GM18507 (cell line): ENCODE measurements at regions not wholly inside any gene's neighbourhood (a gene's known extent, or its start where the extent isn't known, plus 50 kb on each side); places are given as distances from the start of the nearest gene placed in this dataset.
A peak's percentile ranks its signal among the peaks of the same experiment; 100 is the strongest.

Source experiments
- DNase-seq: peaks from one replicate; pipeline ENCODE4 v3.0.0; 2011; ENCODE audit warnings: low read depth; ENCODE audit not compliant: insufficient read length; ENCODE audit errors: extremely low spot score
- FAIRE-seq: peaks from 2 replicates; lab custom pipeline; 2011; peaks lifted over from hg19 to GRCh38; lab: Jason Lieb, UNC

DNA sequence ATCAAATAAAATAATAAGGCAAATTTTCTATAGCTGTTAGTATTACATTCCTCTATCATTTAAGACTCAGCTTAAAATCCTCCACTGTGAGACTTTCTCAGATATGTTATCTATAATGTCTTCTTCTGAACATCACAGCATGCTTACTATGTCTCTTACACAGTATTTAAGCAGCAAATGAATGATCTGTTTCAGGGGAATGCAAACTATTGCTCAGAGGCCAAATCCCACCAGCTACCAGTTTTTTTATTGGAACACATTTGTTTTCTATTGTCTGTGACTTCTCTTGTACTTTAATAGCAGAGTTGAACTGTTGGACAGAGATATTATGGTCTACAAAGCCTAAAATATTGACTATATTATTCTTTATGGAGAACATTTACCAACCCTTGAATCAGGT lies 59.6 kb downstream of the C3orf38 start:
- no peak for FAIRE-seq
- DNase-seq: no peak

DNA sequence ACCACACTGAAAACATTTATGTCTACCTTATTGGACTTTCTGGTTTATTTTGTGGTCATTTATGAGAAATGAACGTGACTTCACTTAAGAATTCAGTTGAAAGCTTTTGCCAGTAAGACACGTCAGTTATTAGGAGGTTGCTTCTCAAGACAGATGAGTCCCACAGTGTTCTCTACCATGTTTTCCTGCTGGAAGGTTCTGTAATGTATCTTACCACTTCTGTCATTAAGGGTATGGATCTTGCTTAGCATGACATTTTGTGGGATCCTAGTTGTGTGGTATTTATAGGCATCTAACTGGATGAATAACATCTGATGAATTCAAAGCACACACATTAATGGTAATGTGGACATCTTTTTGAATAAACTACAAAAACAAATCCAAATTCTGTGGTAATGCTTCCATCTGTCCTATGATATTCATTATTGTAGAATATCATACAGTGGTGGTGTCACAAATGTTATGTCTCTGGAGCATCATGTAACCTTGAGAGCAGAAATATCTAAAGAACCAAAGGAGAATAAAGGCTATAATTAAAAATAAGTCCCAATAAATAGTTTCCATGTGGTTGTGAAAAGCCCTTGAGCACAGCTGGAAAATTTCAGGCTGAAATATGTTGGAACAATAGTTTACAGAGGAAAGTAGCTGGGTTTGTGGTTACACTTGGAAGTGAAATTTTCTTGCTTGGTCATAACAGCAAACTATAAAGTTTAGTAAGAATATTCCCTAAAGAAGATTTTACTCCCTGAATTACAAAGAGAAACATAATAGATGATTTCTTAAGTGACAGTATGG lies 61.5 kb downstream of the C3orf38 start:
- no peak for FAIRE-seq
- DNase-seq: no peak

DNA sequence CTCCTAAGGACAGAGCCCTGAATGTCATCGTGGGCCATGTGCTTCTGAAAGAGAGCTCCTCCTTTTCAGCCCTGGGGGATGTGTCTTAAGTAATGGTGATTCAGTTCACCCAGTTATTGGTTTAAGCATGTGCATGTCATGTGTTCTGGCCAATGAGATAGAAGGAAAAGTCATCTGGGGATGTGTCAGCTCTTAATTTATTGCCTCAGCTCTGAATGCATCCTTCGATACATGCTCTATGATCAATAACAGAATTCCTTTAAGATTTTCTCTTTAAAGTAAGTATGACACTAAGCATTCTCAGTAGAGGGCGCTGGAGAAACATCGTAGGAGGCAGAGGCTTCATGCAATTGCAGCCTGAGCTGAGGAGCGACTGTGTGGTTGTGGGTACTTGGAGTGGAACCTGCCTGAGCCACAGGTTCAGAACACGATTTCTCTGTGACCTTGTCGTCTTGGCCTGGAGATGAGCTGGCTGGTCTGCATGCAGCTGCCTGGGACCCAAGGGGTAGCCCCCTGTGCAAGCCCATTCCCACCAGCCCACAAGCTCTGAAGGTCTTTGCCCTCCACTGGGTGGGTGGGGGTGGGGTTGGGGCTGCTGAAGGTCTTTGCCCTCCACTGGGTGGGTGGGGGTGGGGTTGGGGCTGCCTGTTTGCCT lies 69.5 kb downstream of the C3orf38 start:
- DNase-seq: peak; percentile 32
- FAIRE-seq: peak; percentile 21

DNA sequence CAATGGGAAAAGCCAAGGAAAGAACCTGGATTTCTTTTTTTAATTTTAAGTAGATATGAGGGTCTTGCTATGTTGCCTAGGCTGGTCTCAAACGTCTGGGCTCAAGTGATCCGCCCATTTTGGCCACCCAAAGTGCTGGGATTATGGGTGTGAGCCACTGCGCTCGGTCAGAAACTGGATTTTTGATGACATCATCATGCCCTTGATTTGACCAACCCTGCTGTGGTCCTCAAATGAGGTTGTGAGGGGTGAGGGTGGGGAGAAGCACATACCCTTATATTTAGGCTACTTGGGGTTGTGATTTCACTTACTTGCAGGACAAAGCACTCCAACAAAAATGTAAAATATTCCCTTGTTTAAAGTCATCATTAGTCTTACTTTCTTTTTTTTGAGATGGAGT lies 70.4 kb downstream of the C3orf38 start:
- FAIRE-seq: no peak
- DNase-seq: no peak

DNA sequence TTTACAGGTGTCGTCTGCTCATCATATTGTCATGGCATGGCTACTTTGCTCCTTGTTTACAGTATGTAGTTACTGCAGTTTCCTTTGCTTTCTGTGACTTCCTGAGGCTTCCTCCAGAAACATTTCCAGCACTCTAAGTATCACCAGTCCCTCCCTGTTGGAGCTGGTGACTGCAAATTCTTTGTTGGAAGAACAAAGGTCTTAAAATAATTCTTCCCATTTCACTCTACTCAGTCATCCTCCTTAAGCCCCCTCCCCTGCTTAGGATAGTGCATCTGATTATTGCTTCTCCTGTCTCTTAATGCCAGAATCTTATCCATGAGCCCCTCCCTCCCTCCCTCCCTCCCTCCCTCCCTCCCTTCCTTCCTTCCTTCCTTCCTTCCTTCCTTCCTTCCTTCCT lies 72.0 kb downstream of the C3orf38 start:
- DNase-seq (no peak), FAIRE-seq (no peak)

DNA sequence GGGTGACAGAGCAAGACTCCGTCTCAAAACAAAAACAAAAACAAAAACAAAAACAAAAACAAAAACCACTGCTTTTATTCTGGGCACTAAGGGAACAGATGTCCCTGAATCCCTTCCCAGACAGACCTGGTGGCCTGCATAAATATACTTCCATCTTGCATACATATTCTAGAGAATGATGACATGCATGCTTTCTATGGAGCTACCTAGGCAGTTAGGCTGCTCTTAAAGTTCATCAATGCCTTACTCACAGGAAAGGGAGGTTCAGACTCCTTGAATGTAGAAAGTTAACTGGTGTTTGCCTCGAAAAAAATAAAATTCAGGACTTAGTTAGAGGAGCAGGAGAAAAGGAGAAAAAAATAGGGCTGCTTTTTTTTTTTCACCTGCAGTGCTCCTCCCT lies 72.6 kb downstream of the C3orf38 start:
- DNase-seq: no peak
- FAIRE-seq: no peak

DNA sequence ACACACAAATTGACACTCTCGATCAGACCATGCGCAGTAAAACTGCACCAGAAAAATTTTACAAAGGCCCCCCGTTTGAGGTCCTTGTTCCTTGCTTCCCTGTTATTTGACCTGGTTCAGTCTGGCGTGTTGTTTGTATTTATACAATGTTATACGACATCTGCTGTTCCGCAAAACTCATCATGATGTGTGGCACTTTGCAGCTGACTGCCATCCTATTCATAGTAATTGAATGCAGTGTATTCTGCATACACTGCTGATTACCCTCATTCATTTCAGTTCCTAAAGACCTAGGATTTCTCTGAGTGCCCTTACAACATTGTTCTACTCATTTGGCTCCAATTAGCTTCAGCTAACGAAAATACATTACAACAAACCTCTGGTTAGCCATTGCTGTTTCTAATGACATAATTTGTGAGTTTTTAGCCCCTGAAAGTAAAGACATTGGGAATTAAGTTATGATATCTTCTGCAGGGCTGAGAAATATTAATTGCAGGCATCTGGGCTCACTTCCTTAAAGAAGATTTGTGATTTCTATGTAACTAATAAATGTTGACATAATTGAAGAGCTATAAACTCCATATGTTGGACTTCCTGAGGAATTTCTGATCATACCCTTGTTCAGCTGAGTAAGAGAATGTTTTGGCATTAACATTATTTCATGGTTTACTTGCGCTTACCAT lies 75.7 kb downstream of the C3orf38 start:
- no peak for DNase-seq
- no peak for FAIRE-seq

DNA sequence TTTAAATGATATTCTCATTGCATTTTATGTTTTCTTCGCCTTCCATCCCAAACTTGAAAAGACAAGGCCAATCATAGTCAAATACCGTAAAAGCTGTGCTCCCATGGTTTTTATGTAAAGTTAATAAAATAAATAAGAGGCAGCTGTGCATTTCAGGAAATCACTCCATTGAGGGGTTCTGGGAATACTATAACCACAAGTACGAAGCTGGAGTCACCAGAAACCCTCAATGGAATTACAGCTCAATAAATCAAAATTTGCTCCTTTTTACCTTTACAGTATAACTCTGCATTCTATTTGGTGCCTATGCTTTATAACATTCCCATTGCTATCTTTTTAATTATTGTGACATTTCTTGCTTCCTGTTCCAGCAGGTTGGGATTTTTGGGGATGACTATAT lies 77.2 kb downstream of the C3orf38 start:
- no peak for DNase-seq
- no peak for FAIRE-seq

DNA sequence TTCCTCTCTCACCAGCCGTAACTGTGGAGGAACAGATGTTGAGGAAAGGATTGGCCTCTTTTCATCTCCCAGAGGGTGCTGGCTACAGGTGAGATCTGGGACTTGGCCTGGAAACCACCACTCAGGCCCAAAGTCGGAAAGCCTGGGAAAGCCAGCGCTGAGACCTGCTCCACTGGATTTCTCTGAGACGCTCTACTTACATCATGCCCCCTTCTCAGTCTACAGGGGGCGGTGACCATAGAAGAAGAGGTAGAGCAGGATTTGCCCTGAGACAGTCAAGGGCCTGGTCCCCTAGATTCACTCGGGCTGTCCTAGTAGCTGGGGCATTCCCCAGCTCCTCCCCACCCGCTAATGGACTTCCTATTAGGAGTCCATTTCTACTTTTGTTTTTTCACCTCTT lies 80.9 kb downstream of the C3orf38 start:
- FAIRE-seq: no peak
- no peak for DNase-seq

DNA sequence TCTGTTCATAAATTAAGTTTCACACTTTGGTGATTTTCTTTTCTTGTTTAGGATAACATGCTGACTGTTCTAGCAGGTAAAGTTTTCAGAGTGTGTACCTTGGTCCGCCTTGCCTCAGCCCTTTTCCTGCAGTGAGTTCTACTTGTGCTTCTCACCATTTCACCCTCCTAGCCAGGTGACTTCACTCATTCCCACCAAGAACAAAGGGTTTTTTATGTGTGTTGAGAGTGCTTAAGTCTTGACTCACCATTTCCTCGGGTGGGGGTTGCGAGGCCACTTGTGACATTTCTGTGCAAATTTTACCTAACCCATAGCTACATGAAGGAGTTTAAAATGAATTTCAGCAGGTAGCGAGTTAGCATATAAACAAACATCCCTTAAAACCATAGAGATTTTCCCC lies 81.4 kb downstream of the C3orf38 start:
- FAIRE-seq (no peak), DNase-seq (no peak)

DNA sequence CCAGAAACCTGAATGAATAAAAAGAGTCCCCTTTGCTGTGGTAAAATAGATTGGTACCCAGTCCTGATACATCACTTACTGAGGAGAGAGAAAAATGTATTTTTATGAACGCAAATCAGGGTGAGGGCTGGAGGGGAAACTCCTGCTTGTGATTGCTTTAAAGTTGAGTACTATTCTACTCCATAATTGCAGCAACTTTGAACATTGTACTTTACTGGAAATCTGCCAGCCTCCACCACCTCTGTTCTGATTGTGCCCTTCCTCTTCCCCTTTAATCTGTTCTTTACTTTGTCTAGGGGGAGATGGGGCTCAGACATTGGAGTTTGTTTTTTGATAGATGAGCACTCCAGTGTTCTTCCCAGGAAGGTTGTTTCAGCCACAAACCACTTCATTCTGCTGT lies 81.9 kb downstream of the C3orf38 start:
- FAIRE-seq (no peak), DNase-seq (no peak)

DNA sequence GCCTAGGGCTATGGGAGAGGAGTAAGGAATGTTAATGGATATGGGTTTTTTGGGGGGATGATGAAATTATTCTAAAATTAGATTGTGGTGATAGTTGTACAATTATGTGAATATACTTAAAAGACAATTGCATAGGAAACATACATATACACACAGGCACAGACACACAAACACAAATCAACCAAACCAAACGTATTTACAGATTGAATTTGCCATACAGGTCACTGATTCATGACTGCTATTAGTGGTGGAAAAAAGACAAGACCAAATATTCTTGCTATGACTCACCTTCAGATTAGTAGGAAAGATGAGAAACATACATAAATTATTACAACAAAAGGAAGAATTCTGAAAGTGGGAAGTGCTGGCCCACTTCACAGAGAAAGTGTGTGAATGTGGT lies 85.3 kb downstream of the C3orf38 start:
- FAIRE-seq (no peak), DNase-seq (no peak)

DNA sequence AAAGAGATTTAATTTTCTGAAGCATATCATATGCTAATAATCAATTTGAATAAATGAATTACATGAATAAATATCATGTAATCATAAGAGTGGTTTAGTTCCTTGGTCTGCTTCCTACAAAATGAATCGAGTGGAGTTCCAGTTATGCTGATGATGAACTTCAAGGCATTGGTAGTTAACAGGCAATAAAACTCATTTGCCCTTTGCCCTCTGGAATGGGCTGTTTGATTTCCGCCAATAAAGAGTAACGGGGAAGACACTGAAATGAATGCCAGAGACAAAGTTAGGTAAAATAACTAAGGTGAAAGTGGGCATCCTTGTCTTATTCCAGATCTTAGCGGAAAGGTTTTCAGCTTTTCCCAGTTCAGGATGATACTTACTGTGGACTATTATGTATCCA lies 90.1 kb downstream of the C3orf38 start:
- DNase-seq: no peak
- FAIRE-seq: no peak

DNA sequence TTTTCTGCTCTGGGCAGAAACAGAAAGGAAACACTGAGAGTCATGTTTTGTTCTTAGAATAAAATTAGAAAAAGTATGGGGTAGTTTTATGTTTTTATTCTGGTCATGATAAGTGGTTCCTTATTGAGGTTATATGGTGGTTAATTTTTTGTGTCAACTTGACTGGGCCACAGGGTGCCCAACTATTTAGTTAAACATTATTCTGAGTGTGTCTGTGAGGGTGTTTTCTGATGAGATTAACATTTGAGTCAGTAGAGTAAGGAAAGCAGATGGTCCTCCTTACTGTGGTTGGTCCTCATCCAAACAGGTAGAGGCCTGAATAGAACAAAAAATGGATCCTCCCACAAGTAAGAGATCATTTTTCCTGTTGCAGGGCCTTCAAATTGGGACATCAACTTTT lies 98.9 kb downstream of the C3orf38 start:
- no peak for DNase-seq
- FAIRE-seq: no peak

DNA sequence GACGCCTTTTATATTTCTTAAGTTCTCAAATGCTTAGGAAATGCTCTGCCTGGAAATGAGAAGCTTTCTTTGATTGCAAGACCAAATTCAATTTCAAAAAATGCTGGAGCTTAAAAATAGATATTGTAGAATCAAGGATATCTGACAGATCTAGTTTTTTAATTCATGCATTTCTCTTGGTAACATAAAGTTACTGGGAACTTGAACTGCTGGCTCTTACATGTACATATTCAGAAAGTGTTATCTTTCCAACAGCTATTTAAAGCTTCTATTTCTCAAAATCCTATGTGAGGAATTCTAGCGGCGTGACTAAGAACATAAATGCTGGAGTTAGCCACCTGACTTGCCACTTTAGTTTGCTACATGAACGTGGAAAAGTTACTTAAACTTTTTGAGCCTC lies 109.3 kb downstream of the C3orf38 start:
- no peak for FAIRE-seq

DNA sequence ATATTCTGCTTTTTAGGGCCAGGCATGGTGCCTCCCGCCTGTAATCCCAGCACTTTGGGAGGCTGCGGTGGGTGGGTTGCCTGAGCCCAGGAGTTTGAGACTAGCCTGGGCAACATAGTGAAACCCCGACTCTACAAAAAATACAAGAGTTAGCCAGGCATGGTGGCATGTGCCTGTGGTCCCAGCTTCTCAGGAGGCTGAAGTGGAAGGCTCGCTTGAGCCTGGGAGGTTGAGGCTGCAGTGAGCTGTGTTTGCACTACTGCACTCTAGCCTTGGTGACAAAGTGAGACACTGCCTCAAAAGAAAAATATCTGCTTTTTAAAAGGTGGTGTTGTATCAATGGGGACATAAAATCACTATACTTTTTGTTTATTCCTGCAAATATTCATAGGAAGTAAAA lies 112.8 kb downstream of the C3orf38 start:
- DNase-seq: no peak
- FAIRE-seq: no peak

More for the DNA sequence above, 109.3 kb downstream of the C3orf38 start:
- DNase-seq: no peak

DNA sequence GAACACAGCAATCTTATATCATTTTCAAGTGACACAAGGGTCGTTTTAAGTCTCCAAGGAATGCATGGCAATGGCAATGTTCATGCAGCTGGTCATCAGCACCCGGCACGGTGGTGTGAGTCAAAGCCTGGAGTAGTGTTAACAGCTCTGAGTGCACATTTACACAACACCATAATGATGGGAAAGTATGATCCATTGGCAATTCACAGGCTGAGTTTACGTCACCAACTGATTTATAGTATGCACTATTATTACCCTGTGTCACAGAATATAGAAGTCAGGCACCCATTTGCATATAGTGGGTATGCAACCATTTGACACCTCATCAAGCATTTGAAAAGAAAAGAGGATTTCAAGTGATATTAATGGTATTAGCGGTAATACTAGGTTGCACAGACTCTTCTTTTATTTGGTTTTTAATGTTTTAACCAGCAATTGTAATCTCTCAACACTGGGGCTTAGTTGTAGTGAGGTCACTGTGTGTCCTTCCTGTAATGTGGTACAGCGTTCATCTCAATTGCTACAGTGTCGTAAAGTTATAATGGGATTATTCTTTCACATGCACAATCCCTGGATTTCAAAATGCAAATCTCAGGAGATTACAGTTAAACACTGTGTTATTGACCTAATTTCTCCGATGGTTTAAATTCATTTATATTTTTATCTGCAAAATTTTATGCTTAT lies 113.8 kb downstream of the C3orf38 start:
- FAIRE-seq (no peak), DNase-seq (no peak)

DNA sequence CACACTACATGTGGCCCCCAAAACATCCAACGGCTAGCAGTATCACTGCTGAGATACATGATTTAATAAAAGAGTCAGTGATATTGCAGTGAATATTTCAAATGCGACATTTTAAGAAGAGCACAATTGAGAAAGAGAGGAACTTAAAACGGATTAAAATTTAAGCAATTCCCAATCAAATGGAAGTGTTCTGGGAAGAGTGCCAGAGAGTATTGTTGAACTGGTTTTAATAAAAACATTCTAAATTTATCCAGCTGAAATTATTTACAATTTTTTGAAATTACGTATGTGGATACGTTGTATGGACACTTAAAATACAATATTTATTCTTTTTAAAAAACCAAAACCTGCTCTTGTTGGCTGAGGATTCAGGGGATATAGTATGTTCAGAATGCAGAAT lies 117.7 kb downstream of the C3orf38 start:
- FAIRE-seq (no peak), DNase-seq (no peak)

DNA sequence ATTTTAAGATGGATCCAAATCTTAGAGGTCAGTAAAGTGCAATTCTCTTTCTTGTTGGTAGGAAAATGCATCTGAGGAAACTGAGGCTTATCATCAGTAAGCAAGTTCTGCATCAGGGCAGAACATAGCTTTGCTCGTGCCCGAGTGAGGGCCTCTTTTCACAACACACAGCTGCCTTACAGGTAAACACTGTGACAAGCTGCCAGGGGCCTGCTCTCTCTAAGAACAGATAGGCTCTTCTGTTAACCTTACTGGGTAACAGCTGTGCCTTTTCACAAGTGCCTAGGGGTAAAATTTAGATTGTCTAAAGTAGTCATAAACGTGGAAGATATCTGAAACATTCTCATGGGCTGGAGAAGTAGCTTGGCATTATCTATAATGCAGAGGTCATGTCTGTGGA lies 118.1 kb downstream of the C3orf38 start:
- DNase-seq (no peak), FAIRE-seq (no peak)

DNA sequence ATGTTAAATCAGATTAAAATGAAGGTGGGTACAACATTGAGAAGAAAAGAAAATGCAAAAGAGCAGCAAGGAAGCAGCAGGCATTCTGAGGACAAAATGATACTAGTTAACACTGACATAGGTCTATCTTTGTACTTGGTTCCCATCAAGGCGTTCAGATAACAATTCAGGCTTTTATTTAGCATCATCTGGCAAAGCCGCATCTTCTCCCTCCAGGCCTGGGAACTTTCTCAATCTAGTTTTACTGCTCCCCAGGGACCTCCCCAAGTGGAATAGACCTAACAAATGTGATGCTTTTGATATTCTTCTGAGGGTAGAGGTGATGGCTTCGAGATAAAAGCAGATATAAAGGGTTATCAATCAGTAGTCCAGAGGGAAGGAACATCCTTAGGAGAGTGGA lies 130.6 kb downstream of the C3orf38 start:
- FAIRE-seq (no peak), DNase-seq (no peak)
